Ascending aorta (tissue), 2 donors: ENCODE measurements at regions not wholly inside any gene's neighbourhood (a gene's known extent, or its start where the extent isn't known, plus 50 kb on each side); places are given as distances from the start of the nearest gene placed in this dataset.

ENCODE experiments used
- DNase-seq, 2 donors: peaks; one replicate each; pipeline ENCODE4 v3.0.0-alpha.2; 2019; ENCODE audit warnings: low spot score in 2 of 2
- H3K27ac ChIP-seq, 2 donors: fragments of 200-600 bp; sonication (generic); one replicate each; pipeline ENCODE4 v1.5.1; 2016 to 2017; ENCODE audit warnings: mild to moderate bottlenecking in 1 of 2
- H3K27me3 ChIP-seq: fragments of 200-600 bp; sonication (generic); one replicate; pipeline ENCODE4 v1.5.1; 2017
- H3K36me3 ChIP-seq, 2 donors: fragments of 200-600 bp; sonication (generic); one replicate each; pipeline ENCODE4 v1.5.1; 2016
- H3K4me1 ChIP-seq, 2 donors: fragments of 200-600 bp; sonication (generic); one replicate each; pipeline ENCODE4 v1.5.1; 2016 to 2017; ENCODE audit warnings: mild to moderate bottlenecking in 1 of 2
- H3K4me3 ChIP-seq, 2 donors: fragments of 200-600 bp; sonication (generic); one replicate each; pipeline ENCODE4 v1.5.1; 2016 to 2017; ENCODE audit warnings: mild to moderate bottlenecking in 1 of 2
- H3K9me3 ChIP-seq, 2 donors: fragments of 200-600 bp; sonication (generic); one replicate each; pipeline ENCODE4 v1.5.1; 2016
- CTCF ChIP-seq, 3 experiments: fragments of 200-600 bp in 2 of 3; fragments of 450-650 bp in 1 of 3; sonication (generic) in 2 of 3; IDR thresholded peaks; one replicate each; pipeline ENCODE4 v1.5.1; 2016 to 2019; ENCODE audit warnings: antibody characterized with exemption in 3 of 3, mild to moderate bottlenecking in 1 of 3, moderate library complexity in 1 of 3
- intact Hi-C: fragments of 100-400 bp; cut with DNase I; formaldehyde crosslinking; loops from one replicate; pipeline ENCODE4 v1.15.1; 2023

GRCh38 chr6:37103169-37104039 is 66.5 kb upstream of the PIM1 start:
- Histone ChIP-seq H3K9me3 (no peaks in the 10 kb centered on the region), H3K36me3 (no peaks in the 10 kb centered on the region), H3K27me3 (no peaks in the 10 kb centered on the region), H3K27ac (peak overlapping the region; percentile 70 to 88), H3K4me3 (peak overlapping the region; percentile 7 to 62), H3K4me1 (peaks cover 11% of the 10 kb centered on the region in 2 donors)
- intact Hi-C loops: loop anchor here (2.0 to 5.0 kb wide), 2 partner anchors 27 to 116 kb away; partner anchors contain the start of gene MTCH1
- DNase-seq: peak in 1 of 2 donors; percentile 71
- no peak for TF ChIP-seq CTCF (IDR thresholded peaks at IDR 0.05)

- no peak for TF ChIP-seq CTCF (IDR thresholded peaks at IDR 0.05)
- intact Hi-C loops: loop anchor here (5.0 kb wide), 1 partner anchor 117 kb away; the partner anchor contains the start of gene MTCH1
- no peak for DNase-seq
- Histone ChIP-seq H3K4me1 (peaks cover 11% of the 10 kb centered on the region in 2 donors), H3K9me3 (no peaks in the 10 kb centered on the region), H3K27me3 (no peaks in the 10 kb centered on the region), H3K4me3 (no peak overlapping the region), H3K27ac (no peak overlapping the region), H3K36me3 (no peaks in the 10 kb centered on the region)
These were observed 65.2 kb upstream of the PIM1 start for GRCh38 chr6:37104824-37105147.

GRCh38 chr6:37105148-37106050 is 64.6 kb upstream of the PIM1 start:
- no peaks in the 10 kb centered on the region for H3K9me3 ChIP-seq
- H3K36me3 ChIP-seq: no peaks in the 10 kb centered on the region
- intact Hi-C loops: no loop called here
- TF ChIP-seq CTCF (IDR thresholded peaks at IDR 0.05): no peak
- no peak overlapping the region for H3K27ac ChIP-seq
- H3K4me3 ChIP-seq: no peak overlapping the region
- no peak for DNase-seq
- no peaks in the 10 kb centered on the region for H3K27me3 ChIP-seq
- peaks cover 11% of the 10 kb centered on the region in 2 donors for H3K4me1 ChIP-seq

- Histone ChIP-seq H3K4me1 (peaks cover 11% of the 10 kb centered on the region in 2 donors), H3K9me3 (no peaks in the 10 kb centered on the region), H3K27me3 (no peaks in the 10 kb centered on the region), H3K4me3 (no peak overlapping the region), H3K36me3 (no peaks in the 10 kb centered on the region), H3K27ac (no peak overlapping the region)
- intact Hi-C loops: no loop called here
- no peak for TF ChIP-seq CTCF (IDR thresholded peaks at IDR 0.05)
- no peak for DNase-seq
These were observed 63.9 kb upstream of the PIM1 start for GRCh38 chr6:37106051-37106363.

GRCh38 chr6:37106554-37106953 is 63.4 kb upstream of the PIM1 start:
- Histone ChIP-seq H3K9me3 (no peaks in the 10 kb centered on the region), H3K36me3 (no peaks in the 10 kb centered on the region), H3K4me1 (peaks cover 11% of the 10 kb centered on the region in 2 donors), H3K4me3 (no peak overlapping the region), H3K27ac (no peak overlapping the region), H3K27me3 (no peaks in the 10 kb centered on the region)
- DNase-seq: no peak
- no peak for TF ChIP-seq CTCF (IDR thresholded peaks at IDR 0.05)
- intact Hi-C loops: no loop called here
